H9 (cell line): ENCODE measurements at regions not wholly inside any gene's neighbourhood (a gene's known extent, or its start where the extent isn't known, plus 50 kb on each side); places are given as distances from the start of the nearest gene placed in this dataset.

Experiments
- DNase-seq: peaks from one replicate; pipeline ENCODE4 v3.0.0-alpha.2; 2017
- H2AFZ ChIP-seq: one replicate; pipeline ENCODE4 v1.6.1; 2013; ENCODE audit warnings: mild to moderate bottlenecking, low read length, control low read depth, moderate library complexity
- H2AK5ac ChIP-seq: 2 replicates; pipeline ENCODE4 v1.6.1; 2013; ENCODE audit warnings: low read length, control low read depth, mixed read lengths; ENCODE audit not compliant: insufficient read length
- H2BK120ac ChIP-seq: one replicate; pipeline ENCODE4 v1.6.1; 2013; ENCODE audit warnings: low read depth, mild to moderate bottlenecking, low read length, control low read depth, inconsistent platforms; ENCODE audit not compliant: poor library complexity, severe bottlenecking
- H2BK12ac ChIP-seq: 2 replicates; pipeline ENCODE4 v1.6.1; 2013; ENCODE audit warnings: low read length, control low read depth, mixed read lengths, low read depth; ENCODE audit not compliant: insufficient read length
- H2BK15ac ChIP-seq: 2 replicates; pipeline ENCODE4 v1.6.1; 2013; ENCODE audit warnings: low read depth, low read length, control low read depth
- H2BK20ac ChIP-seq: one replicate; pipeline ENCODE4 v1.6.1; 2013; ENCODE audit warnings: low read depth, mild to moderate bottlenecking, low read length, control low read depth, inconsistent platforms; ENCODE audit not compliant: poor library complexity, severe bottlenecking
- H2BK5ac ChIP-seq: 2 replicates; pipeline ENCODE4 v1.6.1; 2013; ENCODE audit warnings: low read length, control low read depth, mixed read lengths; ENCODE audit not compliant: insufficient read length
- H3K14ac ChIP-seq: 2 replicates; pipeline ENCODE4 v1.6.1; 2013; ENCODE audit warnings: low read length, control low read depth; ENCODE audit not compliant: insufficient read depth
- H3K18ac ChIP-seq: 2 replicates; pipeline ENCODE4 v1.6.1; 2013; ENCODE audit warnings: low read depth, mild to moderate bottlenecking, mixed read lengths, low read length, control low read depth; ENCODE audit not compliant: insufficient read length
- H3K23ac ChIP-seq: 2 replicates; pipeline ENCODE4 v1.6.1; 2013; ENCODE audit warnings: low read length, control low read depth, mixed read lengths, low read depth; ENCODE audit not compliant: insufficient read length
- H3K23me2 ChIP-seq: 2 replicates; pipeline ENCODE4 v1.6.1; 2013; ENCODE audit warnings: low read depth, mild to moderate bottlenecking, mixed read lengths, low read length, control low read depth; ENCODE audit not compliant: insufficient read length, poor library complexity, severe bottlenecking
- H3K27ac ChIP-seq: 2 replicates; pipeline ENCODE4 v1.5.1; 2013; ENCODE audit warnings: low read length, control low read depth, mixed read lengths, low read depth; ENCODE audit not compliant: insufficient read length
- H3K27me3 ChIP-seq: 2 replicates; pipeline ENCODE4 v1.6.1; 2013; ENCODE audit warnings: low read length, control low read depth, inconsistent platforms; ENCODE audit not compliant: insufficient read depth
- H3K4ac ChIP-seq: 2 replicates; pipeline ENCODE4 v1.6.1; 2013; ENCODE audit warnings: low read depth, mild to moderate bottlenecking, control low read depth, inconsistent platforms, low read length, moderate library complexity
- H3K4me1 ChIP-seq: 2 replicates; pipeline ENCODE4 v1.6.1; 2013; ENCODE audit warnings: low read length, control low read depth, inconsistent platforms; ENCODE audit not compliant: insufficient read depth
- H3K4me2 ChIP-seq: 2 replicates; pipeline ENCODE4 v1.6.1; 2013; ENCODE audit warnings: low read length, control low read depth, mixed read lengths; ENCODE audit not compliant: insufficient read length, insufficient read depth
- H3K56ac ChIP-seq: 2 replicates; pipeline ENCODE4 v1.6.1; 2013; ENCODE audit warnings: low read depth, mild to moderate bottlenecking, mixed read lengths, low read length, control low read depth; ENCODE audit not compliant: insufficient read length
- H3K79me1 ChIP-seq: 2 replicates; pipeline ENCODE4 v1.6.1; 2013; ENCODE audit warnings: low read depth, mild to moderate bottlenecking, moderate library complexity, low read length, control low read depth, inconsistent platforms; ENCODE audit not compliant: insufficient read depth, poor library complexity, severe bottlenecking
- H3K79me2 ChIP-seq: 2 replicates; pipeline ENCODE4 v1.6.1; 2013; ENCODE audit warnings: low read length, control low read depth, inconsistent platforms; ENCODE audit not compliant: insufficient read depth
- H3K9ac ChIP-seq: 2 replicates; pipeline ENCODE4 v1.6.1; 2013; ENCODE audit warnings: low read length, control low read depth, mixed read lengths; ENCODE audit not compliant: insufficient read length; ENCODE audit errors: extremely low read depth
- H3K9me3 ChIP-seq: one replicate; pipeline ENCODE4 v1.6.1; 2013; ENCODE audit warnings: low read depth, low read length, inconsistent platforms; ENCODE audit not compliant: control insufficient read depth
- H3T11ph ChIP-seq: one replicate; pipeline ENCODE4 v1.6.1; 2013; ENCODE audit warnings: mild to moderate bottlenecking, low read length, control low read depth, inconsistent platforms
- H4K20me1 ChIP-seq: one replicate; pipeline ENCODE4 v1.6.1; 2013; ENCODE audit not compliant: control insufficient read depth, insufficient read length, insufficient read depth
- H4K5ac ChIP-seq: 2 replicates; pipeline ENCODE4 v1.6.1; 2013; ENCODE audit warnings: low read depth, mild to moderate bottlenecking, mixed read lengths, low read length, control low read depth; ENCODE audit not compliant: insufficient read length
- H4K8ac ChIP-seq: replicated peaks from 2 replicates; pipeline ENCODE4 v1.6.1; 2013; ENCODE audit warnings: low read length, control low read depth, mixed read lengths, low read depth; ENCODE audit not compliant: insufficient read length
- H4K91ac ChIP-seq: 2 replicates; pipeline ENCODE4 v1.6.1; 2013; ENCODE audit warnings: low read depth, mild to moderate bottlenecking, moderate library complexity, mixed read lengths, low read length, control low read depth; ENCODE audit not compliant: insufficient read length
- H3K27ac Mint-ChIP-seq, 3 experiments: 2 replicates in 2 of 3; 3 replicates in 1 of 3; pipeline ENCODE4 v1.8.0; 2020 to 2021; ENCODE audit warnings: mixed read lengths in 3 of 3, mild to moderate bottlenecking in 1 of 3, moderate library complexity in 1 of 3
- H3K27me3 Mint-ChIP-seq: 2 replicates; pipeline ENCODE4 v1.8.0; 2021; ENCODE audit warnings: low read depth, mild to moderate bottlenecking, moderate library complexity, mixed read lengths
- H3K36me3 Mint-ChIP-seq, 3 experiments: 2 replicates in 2 of 3; 3 replicates in 1 of 3; pipeline ENCODE4 v1.8.0; 2020 to 2021; ENCODE audit warnings: low read depth in 3 of 3, mixed read lengths in 3 of 3; ENCODE audit not compliant: insufficient read depth in 1 of 3
- H3K4me1 Mint-ChIP-seq, 2 experiments: 2 replicates each; pipeline ENCODE4 v1.8.0; 2020; ENCODE audit warnings: mixed read lengths in 2 of 2
- H3K4me3 Mint-ChIP-seq, 2 experiments: 2 replicates in 1 of 2; 3 replicates in 1 of 2; pipeline ENCODE4 v1.8.0; 2020 to 2021; ENCODE audit warnings: mild to moderate bottlenecking in 2 of 2, mixed read lengths in 2 of 2, moderate library complexity in 1 of 2
- H3K9me3 Mint-ChIP-seq, 2 experiments: 2 replicates in 1 of 2; 3 replicates in 1 of 2; pipeline ENCODE4 v1.8.0; 2020; ENCODE audit warnings: mild to moderate bottlenecking in 2 of 2, mixed read lengths in 2 of 2, moderate library complexity in 1 of 2
- WGBS: extraction: QIAGEN DNeasy Blood & Tissue Kit; methylation state at CpG from one replicate; pipeline ENCODE4 v1.1.7; 2013; ENCODE audit warnings: missing lambda C conversion rate, low lambda C conversion rate, mixed read lengths; ENCODE audit not compliant: insufficient read length; ENCODE audit errors: extremely low coverage; 5-methylcytosine and 5-hydroxymethylcytosine counted together
- TF ChIP-seq, protein P1 (sequence below): fragments of 200-600 bp; sonication (generic); conservative IDR thresholded peaks from 3 replicates; pipeline ENCODE4 v1.8.0; 2021; ENCODE audit warnings: antibody characterized with exemption, mild to moderate bottlenecking

DNA sequence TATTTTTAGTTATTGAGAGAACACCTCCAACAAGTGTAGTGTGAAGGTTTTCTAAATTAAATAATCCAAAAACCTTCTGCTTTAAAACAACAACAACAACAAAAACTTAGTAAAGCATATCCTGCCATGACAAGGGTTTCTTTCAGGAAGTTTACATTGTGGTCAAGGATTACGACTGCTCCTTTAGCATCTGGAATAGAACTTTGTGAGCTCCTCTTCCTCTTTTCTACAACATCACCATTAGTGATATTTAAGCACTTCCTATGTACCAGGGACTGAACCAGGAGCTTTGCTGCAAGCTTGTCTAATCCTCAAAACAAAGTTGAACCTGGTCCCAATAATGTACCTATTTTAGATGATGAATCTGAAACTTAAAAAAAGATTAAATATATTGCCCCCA, 315.4 kb upstream of the KITLG start:
- TF ChIP-seq, protein P1, sequence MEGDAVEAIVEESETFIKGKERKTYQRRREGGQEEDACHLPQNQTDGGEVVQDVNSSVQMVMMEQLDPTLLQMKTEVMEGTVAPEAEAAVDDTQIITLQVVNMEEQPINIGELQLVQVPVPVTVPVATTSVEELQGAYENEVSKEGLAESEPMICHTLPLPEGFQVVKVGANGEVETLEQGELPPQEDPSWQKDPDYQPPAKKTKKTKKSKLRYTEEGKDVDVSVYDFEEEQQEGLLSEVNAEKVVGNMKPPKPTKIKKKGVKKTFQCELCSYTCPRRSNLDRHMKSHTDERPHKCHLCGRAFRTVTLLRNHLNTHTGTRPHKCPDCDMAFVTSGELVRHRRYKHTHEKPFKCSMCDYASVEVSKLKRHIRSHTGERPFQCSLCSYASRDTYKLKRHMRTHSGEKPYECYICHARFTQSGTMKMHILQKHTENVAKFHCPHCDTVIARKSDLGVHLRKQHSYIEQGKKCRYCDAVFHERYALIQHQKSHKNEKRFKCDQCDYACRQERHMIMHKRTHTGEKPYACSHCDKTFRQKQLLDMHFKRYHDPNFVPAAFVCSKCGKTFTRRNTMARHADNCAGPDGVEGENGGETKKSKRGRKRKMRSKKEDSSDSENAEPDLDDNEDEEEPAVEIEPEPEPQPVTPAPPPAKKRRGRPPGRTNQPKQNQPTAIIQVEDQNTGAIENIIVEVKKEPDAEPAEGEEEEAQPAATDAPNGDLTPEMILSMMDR = no peak
- H4K91ac ChIP-seq = no peak overlapping the region
- H3K4me1 ChIP-seq = no peaks in the 10 kb centered on the region
- no peak overlapping the region for H2BK12ac ChIP-seq
- H3K23ac ChIP-seq = no peak overlapping the region
- Mint-ChIP-seq H3K27me3 (no peaks in the 10 kb centered on the region), H3K4me3 (no peak overlapping the region), H3K4me1 (peaks cover 0 to 5% of the 10 kb centered on the region in 2 experiments; a peak in 3 of 4 replicates), H3K27ac (no peak overlapping the region), H3K36me3 (no peaks in the 10 kb centered on the region), H3K9me3 (no peaks in the 10 kb centered on the region)
- no peak overlapping the region for H3K9ac ChIP-seq
- H3K23me2 ChIP-seq = no peaks in the 10 kb centered on the region
- no peak for DNase-seq
- no peak overlapping the region for H2AFZ ChIP-seq
- no peak overlapping the region for H4K8ac ChIP-seq
- H4K20me1 ChIP-seq = no peaks in the 10 kb centered on the region
- no peak overlapping the region for H2BK120ac ChIP-seq
- H3K18ac ChIP-seq = no peak overlapping the region
- no peak overlapping the region for H2BK20ac ChIP-seq
- no peak overlapping the region for H2BK15ac ChIP-seq
- no peak overlapping the region for H4K5ac ChIP-seq
- H3K4ac ChIP-seq = no peak overlapping the region
- H2AK5ac ChIP-seq = no peak overlapping the region
- H2BK5ac ChIP-seq = no peak overlapping the region
- H3K14ac ChIP-seq = no peak overlapping the region
- H3K9me3 ChIP-seq = no peaks in the 10 kb centered on the region
- H3K27ac ChIP-seq = no peak overlapping the region
- H3K4me2 ChIP-seq = no peak overlapping the region
- no peak overlapping the region for H3K56ac ChIP-seq
- H3T11ph ChIP-seq = no peak overlapping the region
- no peaks in the 10 kb centered on the region for H3K79me2 ChIP-seq
- no peaks in the 10 kb centered on the region for H3K79me1 ChIP-seq
- H3K27me3 ChIP-seq = no peaks in the 10 kb centered on the region
- no CpG with 5 or more reads among the region's 1 CpG for whole genome bisulfite sequencing
